ENCODE measurements at regions not wholly inside any gene's neighbourhood (a gene's known extent, or its start where the extent isn't known, plus 50 kb on each side); places are given as distances from the start of the nearest gene placed in this dataset.
"Not testable (repeated sequence)": the region's sequence is repeated elsewhere in the genome, so short reads cannot be mapped to it uniquely, and the experiment has no call there.

GRCh38 chr11:103585911-103586310 is 450.5 kb upstream of the DDI1 start:
- DNase-seq, result no peak

GRCh38 chr11:103586756-103587155 is 449.7 kb upstream of the DDI1 start:
- no peak for DNase-seq

GRCh38 chr11:103587901-103588788 is 448.3 kb upstream of the DDI1 start:
- no peak for DNase-seq

GRCh38 chr11:103591554-103591953 is 444.9 kb upstream of the DDI1 start:
- no peak for DNase-seq

GRCh38 chr11:103594283-103594682 is 442.2 kb upstream of the DDI1 start:
- no peak for DNase-seq

GRCh38 chr11:103596315-103596714 is 440.1 kb upstream of the DDI1 start:
- no peak for DNase-seq

GRCh38 chr11:103601225-103601846 is 435.1 kb upstream of the DDI1 start:
- DNase-seq, result no peak

- DNase-seq, result no peak
Observed at GRCh38 chr11:103602840-103603239, 433.6 kb upstream of the DDI1 start.

- DNase-seq, result no peak
Observed at GRCh38 chr11:103604310-103604709, 432.1 kb upstream of the DDI1 start.

GRCh38 chr11:103608566-103608965 is 427.9 kb upstream of the DDI1 start:
- no peak for DNase-seq

GRCh38 chr11:103609117-103610066 is 427.0 kb upstream of the DDI1 start:
- no peak for DNase-seq

GRCh38 chr11:103610435-103610834 is 426.0 kb upstream of the DDI1 start:
- DNase-seq, result no peak

GRCh38 chr11:103611526-103612260 is 424.7 kb upstream of the DDI1 start:
- not testable (repeated sequence) for DNase-seq

- not testable (repeated sequence) for DNase-seq
Observed at GRCh38 chr11:103612451-103612850, 424.0 kb upstream of the DDI1 start.

- DNase-seq, result not testable (repeated sequence)
Observed at GRCh38 chr11:103616586-103616985, 419.9 kb upstream of the DDI1 start.

- DNase-seq, result no peak
Observed at GRCh38 chr11:103618528-103618927, 417.9 kb upstream of the DDI1 start.

- no peak for DNase-seq
Observed at GRCh38 chr11:103619480-103619879, 417.0 kb upstream of the DDI1 start.

- no peak for DNase-seq
Observed at GRCh38 chr11:103619938-103620337, 416.5 kb upstream of the DDI1 start.

GRCh38 chr11:103622296-103622695 is 414.1 kb upstream of the DDI1 start:
- no peak for DNase-seq

GRCh38 chr11:103623933-103624332 is 412.5 kb upstream of the DDI1 start:
- no peak for DNase-seq

- DNase-seq, result no peak
Observed at GRCh38 chr11:103624708-103625623, 411.5 kb upstream of the DDI1 start.
